B cell (primary cell): ENCODE measurements at regions not wholly inside any gene's neighbourhood (a gene's known extent, or its start where the extent isn't known, plus 50 kb on each side); places are given as distances from the start of the nearest gene placed in this dataset.

Experiments used
- ATAC-seq: fragments of 200-7000 bp; cut with Tn5 transposase; one replicate; pipeline ENCODE4 v1.10.0; 2021; ENCODE audit warnings: low read depth, mild to moderate bottlenecking, moderate number of reproducible peaks, moderate library complexity
- CTCF ChIA-PET: fragments of 350-600 bp; sonication (Branson Sonifier 250); formaldehyde crosslinking; loops from one replicate; lab custom pipeline; 2021; ENCODE audit warnings: antibody characterized with exemption, inconsistent platforms; lab: Charles Lee
- POLR2A ChIA-PET: fragments of 350-600 bp; sonication (Branson Sonifier 250); formaldehyde crosslinking; loops from one replicate; lab custom pipeline; 2021; ENCODE audit warnings: antibody characterized with exemption; lab: Charles Lee
- DNase-seq: peaks from one replicate; pipeline ENCODE4 v3.0.0; 2013
- H2AFZ ChIP-seq: 2 replicates; pipeline ENCODE4 v1.6.1; 2012; ENCODE audit warnings: mild to moderate bottlenecking, low read depth, low read length; ENCODE audit not compliant: insufficient read depth, poor library complexity, severe bottlenecking
- H3K27ac ChIP-seq, 2 donors: 1 replicate in 1 of 2; 2 replicates in 1 of 2; pipeline ENCODE4 v1.5.1; 2012 to 2013; ENCODE audit warnings: low read length in 2 of 2, mild to moderate bottlenecking in 2 of 2, moderate library complexity in 1 of 2
- H3K27me3 ChIP-seq, 4 experiments: fragments of 200-600 bp in 1 of 4; sonication (generic) in 1 of 4; replicated peaks in 1 of 4; 1 replicate in 2 of 4; 2 replicates in 2 of 4; pipeline versions ENCODE4 v1.6.1 to v1.7.0; 2013 to 2016; ENCODE audit warnings: low read length in 3 of 4, mild to moderate bottlenecking in 2 of 4, mixed read lengths in 1 of 4, moderate library complexity in 1 of 4; ENCODE audit not compliant: insufficient read depth in 4 of 4, control insufficient read depth in 3 of 4; ENCODE audit errors: control extremely low read depth in 1 of 4
- H3K36me3 ChIP-seq, 2 experiments: replicated peaks in 1 of 2; 1 replicate in 1 of 2; 2 replicates in 1 of 2; pipeline versions ENCODE4 v1.6.1 to v1.7.1; 2013; ENCODE audit warnings: low read length in 1 of 2; ENCODE audit not compliant: insufficient read depth in 2 of 2, control insufficient read depth in 1 of 2; ENCODE audit errors: control extremely low read depth in 1 of 2, extremely low read depth in 1 of 2
- H3K4me1 ChIP-seq, 2 donors: fragments of 200-600 bp in 1 of 2; sonication (generic) in 1 of 2; 1 replicate in 1 of 2; 2 replicates in 1 of 2; pipeline versions ENCODE4 v1.5.1 to v1.6.1; 2013 to 2017; ENCODE audit warnings: low read length in 2 of 2; ENCODE audit not compliant: control insufficient read depth in 2 of 2, insufficient read depth in 2 of 2
- H3K4me2 ChIP-seq: replicated peaks from 2 replicates; pipeline ENCODE3; 2012; ENCODE audit warnings: mild to moderate bottlenecking, low read depth, low read length; ENCODE audit not compliant: poor library complexity, severe bottlenecking
- H3K4me3 ChIP-seq, 5 experiments: fragments of 200-600 bp in 1 of 5; sonication (generic) in 1 of 5; 1 replicate in 3 of 5; 2 replicates in 2 of 5; pipeline versions ENCODE4 v1.5.1 to v1.7.0; 2011 to 2016; ENCODE audit warnings: low read length in 4 of 5, mild to moderate bottlenecking in 4 of 5, low read depth in 2 of 5, control low read depth in 1 of 5, moderate library complexity in 1 of 5; ENCODE audit not compliant: insufficient read depth in 1 of 5; ENCODE audit errors: control extremely low read depth in 1 of 5, extremely low read depth in 1 of 5
- H3K79me2 ChIP-seq: fragments of 200-600 bp; sonication (generic); one replicate; pipeline ENCODE4 v1.6.0; 2016; ENCODE audit warnings: low read length; ENCODE audit not compliant: control insufficient read depth, insufficient read depth
- H3K9ac ChIP-seq: fragments of 200-600 bp; sonication (generic); 2 replicates; pipeline ENCODE4 v1.6.1; 2017; ENCODE audit warnings: mild to moderate bottlenecking, low read length, moderate library complexity
- H3K9me3 ChIP-seq, 3 donors: one replicate each; pipeline versions ENCODE4 v1.6.1 to v1.7.1; 2013; ENCODE audit warnings: low read length in 2 of 3; ENCODE audit not compliant: control insufficient read depth in 2 of 3, insufficient read depth in 1 of 3; ENCODE audit errors: control extremely low read depth in 1 of 3
- H4K20me1 ChIP-seq: 2 replicates; pipeline ENCODE4 v1.6.0; 2012; ENCODE audit warnings: mild to moderate bottlenecking, low read length; ENCODE audit not compliant: insufficient read depth, control insufficient read depth, poor library complexity, severe bottlenecking
- H3K27ac Mint-ChIP-seq: one replicate; pipeline ENCODE4 v1.8.0; 2021; ENCODE audit warnings: mixed read lengths
- H3K27me3 Mint-ChIP-seq: one replicate; pipeline ENCODE4 v1.8.0; 2021; ENCODE audit warnings: mixed read lengths
- H3K4me1 Mint-ChIP-seq: one replicate; pipeline ENCODE4 v1.8.0; 2021; ENCODE audit warnings: mixed read lengths
- H3K4me3 Mint-ChIP-seq: one replicate; pipeline ENCODE4 v1.8.0; 2021; ENCODE audit warnings: mixed read lengths
- H3K9me3 Mint-ChIP-seq: one replicate; pipeline ENCODE4 v1.8.0; 2022; ENCODE audit warnings: mixed read lengths; ENCODE audit not compliant: insufficient read depth
- CTCF ChIP-seq: fragments of 200-600 bp; IDR thresholded peaks from one replicate; pipeline ENCODE4 v1.8.0; 2022; ENCODE audit warnings: antibody characterized with exemption, mild to moderate bottlenecking
- EZH2 ChIP-seq: IDR thresholded peaks from 2 replicates; pipeline ENCODE4 v1.6.1; 2012; ENCODE audit warnings: borderline replicate concordance, low read depth, mild to moderate bottlenecking, moderate library complexity, low read length; ENCODE audit not compliant: insufficient read depth, poor library complexity, severe bottlenecking
- WGBS: methylation state at CpG from one replicate; pipeline ENCODE4 v1.1.5; 2013; ENCODE audit warnings: missing lambda C conversion rate; ENCODE audit not compliant: insufficient coverage; 5-methylcytosine and 5-hydroxymethylcytosine counted together
- intact Hi-C: fragments of 100-400 bp; cut with micrococcal nuclease; formaldehyde crosslinking; loops from one replicate; pipeline ENCODE4 v1.10.0; 2022

- intact Hi-C loops: no loop called here
- no peaks in the 10 kb centered on the region for H3K36me3 ChIP-seq
- DNase-seq: no peak
- H3K4me1 ChIP-seq: no peaks in the 10 kb centered on the region
- H3K27ac Mint-ChIP-seq: no peak overlapping the region
- no peaks in the 10 kb centered on the region for H3K9me3 Mint-ChIP-seq
- H3K79me2 ChIP-seq: no peaks in the 10 kb centered on the region
- H3K27me3 ChIP-seq: no peaks in the 10 kb centered on the region
- H4K20me1 ChIP-seq: no peaks in the 10 kb centered on the region
- no peak overlapping the region for H3K4me3 Mint-ChIP-seq
- POLR2A ChIA-PET: no interaction called here
- H2AFZ ChIP-seq: no peak overlapping the region
- H3K4me2 ChIP-seq: no peak overlapping the region
- no peak overlapping the region for H3K27ac ChIP-seq
- no peaks in the 10 kb centered on the region for H3K9me3 ChIP-seq
- TF ChIP-seq CTCF: no peak
- TF ChIP-seq EZH2: no peak
- ATAC-seq: no peak
- H3K4me3 ChIP-seq: no peak overlapping the region
- no peaks in the 10 kb centered on the region for H3K4me1 Mint-ChIP-seq
- no peaks in the 10 kb centered on the region for H3K27me3 Mint-ChIP-seq
- 93% methylated on average over 6 of the region's 11 CpGs for WGBS
- H3K9ac ChIP-seq: no peak overlapping the region
- CTCF ChIA-PET: no interaction called here
These were observed 61.7 kb upstream of the ADGRG2 start for GRCh38 chrX:19183761-19184477.

- H3K27me3 ChIP-seq: no peaks in the 10 kb centered on the region
- H3K4me3 Mint-ChIP-seq: no peak overlapping the region
- POLR2A ChIA-PET: no interaction called here
- H3K79me2 ChIP-seq: no peaks in the 10 kb centered on the region
- no CpG with 5 or more reads among the region's 3 CpGs for WGBS
- TF ChIP-seq EZH2 (no peak), CTCF (no peak)
- no peak overlapping the region for H3K4me3 ChIP-seq
- H3K27me3 Mint-ChIP-seq: no peaks in the 10 kb centered on the region
- ATAC-seq (no peak), DNase-seq (no peak)
- H3K4me1 ChIP-seq: no peaks in the 10 kb centered on the region
- H3K27ac Mint-ChIP-seq: no peak overlapping the region
- H3K9ac ChIP-seq: no peak overlapping the region
- no peak overlapping the region for H3K4me2 ChIP-seq
- H3K9me3 ChIP-seq: peaks cover 0 to 2% (median 0%) of the 10 kb centered on the region in 3 donors
- H3K9me3 Mint-ChIP-seq: no peaks in the 10 kb centered on the region
- intact Hi-C loops: no loop called here
- no peaks in the 10 kb centered on the region for H3K36me3 ChIP-seq
- CTCF ChIA-PET: no interaction called here
- H3K4me1 Mint-ChIP-seq: no peaks in the 10 kb centered on the region
- no peak overlapping the region for H3K27ac ChIP-seq
- no peaks in the 10 kb centered on the region for H4K20me1 ChIP-seq
- H2AFZ ChIP-seq: no peak overlapping the region
These were observed 66.3 kb upstream of the ADGRG2 start for GRCh38 chrX:19188566-19188965.
